Natural killer cell (primary cell): ENCODE measurements at regions not wholly inside any gene's neighbourhood (a gene's known extent, or its start where the extent isn't known, plus 50 kb on each side); places are given as distances from the start of the nearest gene placed in this dataset.

ENCODE experiments used
- ATAC-seq, 3 donors: fragments of 150-1000 bp in 2 of 3; fragments of 200-7000 bp in 1 of 3; cut with Tn5 transposase; 1 replicate in 1 of 3; 2 replicates in 2 of 3; pipeline ENCODE4 v1.10.0; 2021; ENCODE audit warnings: mild to moderate bottlenecking in 2 of 3, moderate library complexity in 2 of 3
- DNase-seq, 2 donors: peaks; one replicate each; pipeline versions ENCODE4 v3.0.0 to v3.0.0-alpha.2; 2013 to 2021; ENCODE audit warnings: mixed read lengths in 1 of 2
- H3K27ac ChIP-seq: one replicate; pipeline ENCODE4 v1.5.1; 2013; ENCODE audit warnings: mild to moderate bottlenecking, low read length
- H3K27me3 ChIP-seq: one replicate; pipeline ENCODE4 v1.6.1; 2013; ENCODE audit warnings: low read length; ENCODE audit not compliant: control insufficient read depth, insufficient read depth
- H3K36me3 ChIP-seq: one replicate; pipeline ENCODE4 v1.6.1; 2013; ENCODE audit warnings: low read length; ENCODE audit not compliant: control insufficient read depth, insufficient read depth
- H3K4me1 ChIP-seq: one replicate; pipeline ENCODE4 v1.6.1; 2013; ENCODE audit warnings: low read length; ENCODE audit not compliant: control insufficient read depth, insufficient read depth
- H3K4me3 ChIP-seq: one replicate; pipeline ENCODE4 v1.5.1; 2013; ENCODE audit warnings: low read length
- H3K9me3 ChIP-seq: one replicate; pipeline ENCODE4 v1.6.1; 2013; ENCODE audit warnings: low read length; ENCODE audit not compliant: control insufficient read depth, insufficient read depth
- H3K27ac Mint-ChIP-seq, 2 donors: one replicate each; pipeline ENCODE4 v1.8.0; 2022; ENCODE audit warnings: mild to moderate bottlenecking in 2 of 2, mixed read lengths in 2 of 2, moderate library complexity in 1 of 2
- H3K27me3 Mint-ChIP-seq, 2 donors: one replicate each; pipeline ENCODE4 v1.8.0; 2022; ENCODE audit warnings: low read depth in 2 of 2, mixed read lengths in 2 of 2
- H3K36me3 Mint-ChIP-seq: one replicate; pipeline ENCODE4 v1.8.0; 2022; ENCODE audit warnings: mixed read lengths
- H3K4me1 Mint-ChIP-seq, 2 donors: one replicate each; pipeline ENCODE4 v1.8.0; 2022; ENCODE audit warnings: mixed read lengths in 2 of 2
- H3K4me3 Mint-ChIP-seq: one replicate; pipeline ENCODE4 v1.8.0; 2022; ENCODE audit warnings: mild to moderate bottlenecking, moderate library complexity, mixed read lengths
- H3K9me3 Mint-ChIP-seq, 2 donors: one replicate each; pipeline ENCODE4 v1.8.0; 2022; ENCODE audit warnings: mixed read lengths in 2 of 2
- WGBS: methylation state at CpG from one replicate; pipeline ENCODE4 v1.1.7; 2013; ENCODE audit warnings: missing lambda C conversion rate; ENCODE audit not compliant: insufficient coverage; 5-methylcytosine and 5-hydroxymethylcytosine counted together
- intact Hi-C: fragments of 100-400 bp; cut with micrococcal nuclease; formaldehyde crosslinking; loops from one replicate; pipeline ENCODE4 v1.14.2; 2022
- TF ChIP-seq, protein P1 (sequence below): fragments of 200-600 bp; IDR thresholded peaks from one replicate; pipeline ENCODE4 v1.8.0; 2022; ENCODE audit warnings: antibody characterized with exemption

- Histone ChIP-seq H3K36me3 (no peaks in the 10 kb centered on the region), H3K4me3 (no peak overlapping the region), H3K9me3 (peaks cover 4% of the 10 kb centered on the region), H3K4me1 (no peaks in the 10 kb centered on the region), H3K27ac (no peak overlapping the region), H3K27me3 (no peaks in the 10 kb centered on the region)
- H3K36me3 Mint-ChIP-seq = no peaks in the 10 kb centered on the region
- DNase-seq = no peak
- TF ChIP-seq, protein P1, sequence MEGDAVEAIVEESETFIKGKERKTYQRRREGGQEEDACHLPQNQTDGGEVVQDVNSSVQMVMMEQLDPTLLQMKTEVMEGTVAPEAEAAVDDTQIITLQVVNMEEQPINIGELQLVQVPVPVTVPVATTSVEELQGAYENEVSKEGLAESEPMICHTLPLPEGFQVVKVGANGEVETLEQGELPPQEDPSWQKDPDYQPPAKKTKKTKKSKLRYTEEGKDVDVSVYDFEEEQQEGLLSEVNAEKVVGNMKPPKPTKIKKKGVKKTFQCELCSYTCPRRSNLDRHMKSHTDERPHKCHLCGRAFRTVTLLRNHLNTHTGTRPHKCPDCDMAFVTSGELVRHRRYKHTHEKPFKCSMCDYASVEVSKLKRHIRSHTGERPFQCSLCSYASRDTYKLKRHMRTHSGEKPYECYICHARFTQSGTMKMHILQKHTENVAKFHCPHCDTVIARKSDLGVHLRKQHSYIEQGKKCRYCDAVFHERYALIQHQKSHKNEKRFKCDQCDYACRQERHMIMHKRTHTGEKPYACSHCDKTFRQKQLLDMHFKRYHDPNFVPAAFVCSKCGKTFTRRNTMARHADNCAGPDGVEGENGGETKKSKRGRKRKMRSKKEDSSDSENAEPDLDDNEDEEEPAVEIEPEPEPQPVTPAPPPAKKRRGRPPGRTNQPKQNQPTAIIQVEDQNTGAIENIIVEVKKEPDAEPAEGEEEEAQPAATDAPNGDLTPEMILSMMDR = no peak
- H3K4me1 Mint-ChIP-seq = no peaks in the 10 kb centered on the region
- H3K27me3 Mint-ChIP-seq = peaks cover 0 to 8% of the 10 kb centered on the region in 2 donors
- WGBS = 95% methylated on average over 2 of the region's 3 CpGs
- H3K4me3 Mint-ChIP-seq = no peak overlapping the region
- H3K9me3 Mint-ChIP-seq = peaks cover 0 to 3% of the 10 kb centered on the region in 2 donors
- intact Hi-C loops = no loop called here
- ATAC-seq = no peak
- H3K27ac Mint-ChIP-seq = no peak overlapping the region
Measured at GRCh38 chr2:221123396-221123795, 448.7 kb downstream of the EPHA4 start.

DNA sequence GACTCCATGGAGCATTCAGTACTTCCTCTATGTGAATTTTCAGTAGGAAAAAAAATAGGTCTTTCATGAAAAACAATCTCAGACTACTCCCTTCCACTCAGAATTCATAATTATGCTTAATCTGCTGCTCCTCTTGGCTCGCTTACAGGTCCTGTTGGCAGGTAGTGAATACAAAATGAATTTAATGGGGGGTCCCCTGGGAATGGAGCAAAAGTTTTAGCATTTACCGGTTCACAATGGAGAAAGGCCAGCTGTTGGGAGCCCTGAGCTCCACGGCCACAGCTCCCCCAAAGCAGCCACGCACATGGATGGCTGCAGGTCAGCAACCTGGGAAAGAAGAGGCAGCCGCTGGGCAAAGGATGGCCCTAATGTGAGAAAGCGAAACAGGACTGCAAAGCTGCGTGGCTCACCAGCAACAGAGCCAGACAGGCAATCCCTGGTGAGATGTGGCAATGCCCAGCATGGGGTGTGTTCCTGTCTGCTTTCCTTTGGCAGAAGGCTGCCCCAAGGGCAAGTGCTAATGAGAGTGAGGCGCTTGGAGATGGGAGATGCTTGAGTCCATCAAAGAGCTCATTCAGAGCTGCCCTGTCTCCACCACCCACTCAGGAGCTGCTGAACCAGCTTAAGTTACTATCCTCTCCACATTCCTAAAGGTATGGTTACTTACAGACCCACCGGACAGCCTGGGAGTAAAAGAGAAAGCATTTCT is 447.4 kb downstream of the EPHA4 start:
- DNase-seq (no peak), ATAC-seq (no peak)
- H3K27me3 Mint-ChIP-seq = peaks cover 0 to 8% of the 10 kb centered on the region in 2 donors
- Histone ChIP-seq H3K4me3 (no peak overlapping the region), H3K36me3 (no peaks in the 10 kb centered on the region), H3K9me3 (peaks cover 4% of the 10 kb centered on the region), H3K27me3 (no peaks in the 10 kb centered on the region), H3K27ac (no peak overlapping the region), H3K4me1 (no peaks in the 10 kb centered on the region)
- intact Hi-C loops = no loop called here
- TF ChIP-seq, protein P1 = no peak
- no peaks in the 10 kb centered on the region for H3K36me3 Mint-ChIP-seq
- H3K9me3 Mint-ChIP-seq = peaks cover 0 to 3% of the 10 kb centered on the region in 2 donors
- H3K4me3 Mint-ChIP-seq = no peak overlapping the region
- 86% methylated on average over 8 of the region's 9 CpGs for WGBS
- no peak overlapping the region for H3K27ac Mint-ChIP-seq
- no peaks in the 10 kb centered on the region for H3K4me1 Mint-ChIP-seq

- WGBS = 90% methylated on average over 3 of the region's 3 CpGs
Measured at GRCh38 chr2:221125691-221126090, 446.4 kb downstream of the EPHA4 start.

More at GRCh38 chr2:221125691-221126090, 446.4 kb downstream of the EPHA4 start:
- TF ChIP-seq, protein P1 = no peak
- Mint-ChIP-seq H3K27ac (no peak overlapping the region), H3K4me1 (no peaks in the 10 kb centered on the region), H3K4me3 (no peak overlapping the region), H3K27me3 (peaks cover 0 to 8% of the 10 kb centered on the region in 2 donors), H3K9me3 (peaks cover 0 to 3% of the 10 kb centered on the region in 2 donors), H3K36me3 (no peaks in the 10 kb centered on the region)
- intact Hi-C loops = no loop called here
- Histone ChIP-seq H3K9me3 (peaks cover 4% of the 10 kb centered on the region), H3K36me3 (no peaks in the 10 kb centered on the region), H3K4me1 (no peaks in the 10 kb centered on the region), H3K4me3 (no peak overlapping the region), H3K27ac (no peak overlapping the region), H3K27me3 (no peaks in the 10 kb centered on the region)
- no peak for DNase-seq
- ATAC-seq = no peak
